Tibial nerve (tissue), 4 donors: ENCODE measurements at regions not wholly inside any gene's neighbourhood (a gene's known extent, or its start where the extent isn't known, plus 50 kb on each side); places are given as distances from the start of the nearest gene placed in this dataset.

Experiments used
- EP300 ChIP-seq, 2 donors: sonication (generic); formaldehyde crosslinking; IDR thresholded peaks; one replicate each; pipeline ENCODE4 v1.6.1; 2017; ENCODE audit warnings: antibody characterized with exemption in 2 of 2, mild to moderate bottlenecking in 1 of 2
- POLR2A ChIP-seq, 2 donors: fragments of 450-650 bp; IDR thresholded peaks; one replicate each; pipeline ENCODE4 v1.6.1; 2017; ENCODE audit warnings: antibody characterized with exemption in 2 of 2, mild to moderate bottlenecking in 2 of 2, moderate library complexity in 2 of 2
- TF ChIP-seq, protein P1 (sequence below), 5 experiments: fragments of 200-600 bp in 3 of 5; fragments of 450-650 bp in 2 of 5; sonication (generic) in 3 of 5; IDR thresholded peaks; one replicate each; pipeline ENCODE4 v1.5.1; 2016 to 2019; ENCODE audit warnings: antibody characterized with exemption in 5 of 5, mild to moderate bottlenecking in 3 of 5, moderate library complexity in 2 of 5

DNA sequence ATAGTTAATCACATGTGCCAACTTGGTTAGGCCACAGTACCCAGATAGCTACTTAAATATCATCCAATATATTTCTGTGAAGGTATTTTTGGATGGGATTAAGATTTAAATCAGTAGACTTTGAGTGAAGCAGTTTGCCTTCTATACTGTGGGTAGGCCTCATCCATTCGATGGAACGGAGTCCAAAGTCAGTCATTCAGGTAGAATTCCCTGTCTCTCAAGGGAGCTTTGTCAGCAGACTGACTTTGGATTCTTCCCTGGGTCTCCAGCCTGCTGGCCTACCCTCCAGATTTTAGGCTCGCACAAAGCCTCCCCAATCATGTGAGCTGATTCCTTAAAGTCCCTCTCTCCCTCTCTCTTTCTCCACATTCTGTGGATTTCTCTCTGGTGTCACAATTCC, 145.1 kb upstream of the MAGI3 start:
- TF ChIP-seq, protein P1, sequence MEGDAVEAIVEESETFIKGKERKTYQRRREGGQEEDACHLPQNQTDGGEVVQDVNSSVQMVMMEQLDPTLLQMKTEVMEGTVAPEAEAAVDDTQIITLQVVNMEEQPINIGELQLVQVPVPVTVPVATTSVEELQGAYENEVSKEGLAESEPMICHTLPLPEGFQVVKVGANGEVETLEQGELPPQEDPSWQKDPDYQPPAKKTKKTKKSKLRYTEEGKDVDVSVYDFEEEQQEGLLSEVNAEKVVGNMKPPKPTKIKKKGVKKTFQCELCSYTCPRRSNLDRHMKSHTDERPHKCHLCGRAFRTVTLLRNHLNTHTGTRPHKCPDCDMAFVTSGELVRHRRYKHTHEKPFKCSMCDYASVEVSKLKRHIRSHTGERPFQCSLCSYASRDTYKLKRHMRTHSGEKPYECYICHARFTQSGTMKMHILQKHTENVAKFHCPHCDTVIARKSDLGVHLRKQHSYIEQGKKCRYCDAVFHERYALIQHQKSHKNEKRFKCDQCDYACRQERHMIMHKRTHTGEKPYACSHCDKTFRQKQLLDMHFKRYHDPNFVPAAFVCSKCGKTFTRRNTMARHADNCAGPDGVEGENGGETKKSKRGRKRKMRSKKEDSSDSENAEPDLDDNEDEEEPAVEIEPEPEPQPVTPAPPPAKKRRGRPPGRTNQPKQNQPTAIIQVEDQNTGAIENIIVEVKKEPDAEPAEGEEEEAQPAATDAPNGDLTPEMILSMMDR (IDR thresholded peaks at IDR 0.05) = no peak
- TF ChIP-seq POLR2A (IDR thresholded peaks at IDR 0.05) (no peak), EP300 (IDR thresholded peaks at IDR 0.05) (no peak)
